SK-N-SH (cell line): ENCODE measurements at regions not wholly inside any gene's neighbourhood (a gene's known extent, or its start where the extent isn't known, plus 50 kb on each side); places are given as distances from the start of the nearest gene placed in this dataset.

ENCODE experiments used
- CTCF ChIA-PET: fragments of 300-600, 350-600 bp; formaldehyde crosslinking; extraction: SDS; loops from one replicate; lab custom pipeline; 2021; lab: Yijun Ruan, JAX
- POLR2A ChIA-PET: fragments of 350-600 bp; sonication (Branson Sonifier 250); formaldehyde crosslinking; extraction: SDS; loops from one replicate; lab custom pipeline; 2020; ENCODE audit warnings: antibody characterized with exemption, inconsistent platforms; lab: Yijun Ruan, JAX
- DNase-seq: peaks from one replicate; pipeline ENCODE4 v3.0.0; 2012
- H2AFZ ChIP-seq: fragments of 200-600 bp; sonication (generic); 2 replicates; pipeline ENCODE4 v1.8.1; 2016; ENCODE audit warnings: antibody characterized with exemption, mild to moderate bottlenecking, low read depth
- H3F3A ChIP-seq: fragments of 200-600 bp; sonication (generic); replicated peaks from 2 replicates; pipeline ENCODE3; 2016; ENCODE audit warnings: antibody characterized with exemption, mild to moderate bottlenecking; ENCODE audit not compliant: insufficient read depth
- H3K27ac ChIP-seq, 2 experiments: fragments of 200-500 bp in 1 of 2; fragments of 200-600 bp in 1 of 2; sonication (Bioruptor generic) in 1 of 2; sonication (generic), shearing (Covaris generic) in 1 of 2; 2 replicates each; pipeline versions ENCODE4 v1.5.1 to v1.6.1; 2014 to 2016; ENCODE audit warnings: low read depth in 2 of 2, inconsistent platforms in 1 of 2, low read length in 1 of 2, mild to moderate bottlenecking in 1 of 2, mixed read lengths in 1 of 2
- H3K27me3 ChIP-seq: fragments of 200-600 bp; sonication (generic), shearing (Covaris generic); 2 replicates; pipeline ENCODE4 v1.6.1; 2016; ENCODE audit warnings: mixed run types; ENCODE audit not compliant: insufficient read depth
- H3K36me3 ChIP-seq, 2 experiments: fragments of 200-500 bp in 1 of 2; fragments of 200-600 bp in 1 of 2; sonication (Bioruptor generic) in 1 of 2; sonication (generic) in 1 of 2; replicated peaks in 1 of 2; 2 replicates each; pipeline versions ENCODE3 to v1.5.1; 2014 to 2016; ENCODE audit warnings: low read length in 1 of 2, mild to moderate bottlenecking in 1 of 2; ENCODE audit not compliant: insufficient read depth in 2 of 2, control insufficient read depth in 1 of 2
- H3K4me1 ChIP-seq, 2 experiments: fragments of 200-500 bp in 1 of 2; fragments of 200-600 bp in 1 of 2; sonication (Bioruptor generic) in 1 of 2; sonication (generic), shearing (Covaris generic) in 1 of 2; 2 replicates each; pipeline versions ENCODE4 v1.5.1 to v1.6.1; 2014 to 2016; ENCODE audit warnings: low read depth in 1 of 2, low read length in 1 of 2, mixed run types in 1 of 2; ENCODE audit not compliant: insufficient read depth in 2 of 2, control insufficient read depth in 1 of 2
- H3K4me2 ChIP-seq: fragments of 200-600 bp; sonication (generic), shearing (Covaris generic); 2 replicates; pipeline ENCODE4 v1.6.1; 2017; ENCODE audit warnings: mixed run types
- H3K4me3 ChIP-seq, 2 experiments: fragments of 200-500 bp in 1 of 2; fragments of 200-600 bp in 1 of 2; sonication (Bioruptor generic) in 1 of 2; sonication (generic), shearing (Covaris generic) in 1 of 2; 2 replicates each; pipeline versions ENCODE4 v1.5.1 to v1.8.1; 2014 to 2016; ENCODE audit warnings: low read depth in 2 of 2, inconsistent platforms in 1 of 2, low read length in 1 of 2, mild to moderate bottlenecking in 1 of 2, mixed read lengths in 1 of 2, moderate library complexity in 1 of 2
- H3K79me2 ChIP-seq: fragments of 200-600 bp; sonication (generic); 2 replicates; pipeline ENCODE4 v1.8.1; 2017; ENCODE audit warnings: mild to moderate bottlenecking; ENCODE audit not compliant: insufficient read depth
- H3K9ac ChIP-seq: fragments of 200-600 bp; sonication (generic); 2 replicates; pipeline ENCODE4 v1.6.1; 2017; ENCODE audit warnings: mixed run types
- H3K9me2 ChIP-seq: fragments of 200-600 bp; sonication (generic); 2 replicates; pipeline ENCODE4 v1.6.1; 2017; ENCODE audit warnings: mixed run types
- H3K9me3 ChIP-seq: fragments of 200-600 bp; sonication (generic); 2 replicates; pipeline ENCODE4 v1.6.1; 2017; ENCODE audit warnings: mixed run types, mild to moderate bottlenecking, moderate library complexity
- H4K20me1 ChIP-seq: fragments of 200-600 bp; sonication (generic); 2 replicates; pipeline ENCODE4 v1.6.1; 2017; ENCODE audit warnings: mild to moderate bottlenecking, mixed run types; ENCODE audit not compliant: insufficient read depth
- ELF1 ChIP-seq: IDR thresholded peaks from 2 replicates; pipeline ENCODE4 v1.4.0; 2012
- EZH2phosphoT487 ChIP-seq: fragments of 200-600 bp; sonication (generic); IDR thresholded peaks from 2 replicates; pipeline ENCODE4 v1.6.1; 2017; ENCODE audit warnings: low read depth, mixed run types, mild to moderate bottlenecking, antibody characterized with exemption, moderate library complexity, borderline replicate concordance
- FOSL2 ChIP-seq: IDR thresholded peaks from 2 replicates; pipeline ENCODE4 v1.4.0; 2012; ENCODE audit warnings: low read depth, mild to moderate bottlenecking, moderate library complexity, borderline replicate concordance
- FOXM1 ChIP-seq: IDR thresholded peaks from 2 replicates; pipeline ENCODE4 v1.4.0; 2012; ENCODE audit warnings: low read depth, mild to moderate bottlenecking
- MEF2A ChIP-seq: IDR thresholded peaks from 2 replicates; pipeline ENCODE4 v1.4.0; 2012; ENCODE audit warnings: low read depth, borderline replicate concordance
- MXI1 ChIP-seq: IDR thresholded peaks from 2 replicates; pipeline ENCODE4 v1.6.1; 2012; ENCODE audit warnings: mild to moderate bottlenecking, low read depth, low read length, improper control_type of control experiment
- NFIC ChIP-seq: IDR thresholded peaks from 2 replicates; pipeline ENCODE4 v1.4.0; 2012; ENCODE audit warnings: borderline replicate concordance
- NRF1 ChIP-seq: IDR thresholded peaks from 2 replicates; pipeline ENCODE4 v1.6.1; 2012; ENCODE audit warnings: low read depth, mild to moderate bottlenecking, low read length
- POLR2AphosphoS5 ChIP-seq: IDR thresholded peaks from 2 replicates; pipeline ENCODE4 v1.6.1; 2012; ENCODE audit warnings: low read depth, low read length
- RAD21 ChIP-seq: IDR thresholded peaks from 2 replicates; pipeline ENCODE4 v1.6.1; 2012; ENCODE audit warnings: mild to moderate bottlenecking, low read length
- RCOR1 ChIP-seq: fragments of 150-350 bp; IDR thresholded peaks from 2 replicates; pipeline ENCODE4 v1.6.1; 2017; ENCODE audit warnings: antibody characterized with exemption, low read length
- RFX5 ChIP-seq: IDR thresholded peaks from 2 replicates; pipeline ENCODE4 v1.6.1; 2012; ENCODE audit warnings: mild to moderate bottlenecking, improper control_type of control experiment, low read length
- RXRA ChIP-seq: IDR thresholded peaks from 2 replicates; pipeline ENCODE4 v1.4.0; 2012; ENCODE audit warnings: low read depth, mild to moderate bottlenecking, borderline replicate concordance
- SMC3 ChIP-seq: IDR thresholded peaks from 2 replicates; pipeline ENCODE4 v1.6.1; 2012; ENCODE audit warnings: low read depth, low read length, improper control_type of control experiment
- TAF1 ChIP-seq: IDR thresholded peaks from 2 replicates; pipeline ENCODE4 v1.6.1; 2012; ENCODE audit warnings: low read depth, mild to moderate bottlenecking, low read length, moderate library complexity, borderline replicate concordance
- TCF12 ChIP-seq: IDR thresholded peaks from 2 replicates; pipeline ENCODE4 v1.4.0; 2012
- TEAD4 ChIP-seq: IDR thresholded peaks from 2 replicates; pipeline ENCODE4 v1.4.0; 2012; ENCODE audit warnings: mild to moderate bottlenecking, borderline replicate concordance; ENCODE audit not compliant: insufficient read depth
- YY1 ChIP-seq: IDR thresholded peaks from 2 replicates; pipeline ENCODE4 v1.4.0; 2012; ENCODE audit warnings: low read depth, mild to moderate bottlenecking
- WGBS: methylation state at CpG from one replicate; pipeline ENCODE4 v1.1.6; 2017; ENCODE audit warnings: low lambda C conversion rate; 5-methylcytosine and 5-hydroxymethylcytosine counted together
- TF ChIP-seq, protein P1 (sequence below): IDR thresholded peaks from 2 replicates; pipeline ENCODE4 v1.6.1; 2012; ENCODE audit warnings: mild to moderate bottlenecking, low read depth, low read length, moderate library complexity
- TF ChIP-seq, protein P2 (sequence below): fragments of 150-350 bp; IDR thresholded peaks from 2 replicates; pipeline ENCODE4 v1.6.1; 2017; ENCODE audit warnings: antibody characterized with exemption, low read length, low read depth, borderline replicate concordance
- TF ChIP-seq, protein P3 (sequence below): IDR thresholded peaks from 2 replicates; pipeline ENCODE4 v1.4.0; 2012; ENCODE audit warnings: low read depth

DNA sequence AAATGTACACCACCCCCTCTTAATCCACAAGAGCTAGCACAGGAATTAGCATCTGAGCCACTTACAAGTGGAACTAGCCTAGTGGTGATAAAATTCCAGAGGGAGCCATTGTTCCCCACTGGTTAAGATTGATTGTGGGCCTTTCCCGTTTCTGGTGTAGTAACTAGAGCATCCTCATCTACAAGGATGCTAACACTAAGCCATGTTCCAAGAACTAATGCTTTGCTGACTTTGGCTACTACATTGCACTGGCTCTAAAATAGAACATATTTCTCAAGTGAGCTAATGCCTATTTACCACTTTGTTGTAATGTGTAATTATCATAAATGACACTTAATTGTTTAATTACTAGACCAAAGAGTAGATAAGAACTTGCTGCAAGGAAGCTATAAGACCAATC, 143.7 kb downstream of the FZD1 start:
- Histone ChIP-seq H2AFZ (no peak overlapping the region), H3K9me3 (no peaks in the 10 kb centered on the region), H4K20me1 (no peaks in the 10 kb centered on the region), H3K36me3 (no peaks in the 10 kb centered on the region), H3K4me1 (no peaks in the 10 kb centered on the region), H3K4me3 (no peak overlapping the region), H3K9ac (no peak overlapping the region), H3K9me2 (no peaks in the 10 kb centered on the region), H3K27me3 (peaks cover 8% of the 10 kb centered on the region; the same call in 1 of the 2 replicates), H3K4me2 (no peak overlapping the region), H3K79me2 (no peaks in the 10 kb centered on the region), H3F3A (no peaks in the 10 kb centered on the region), H3K27ac (no peak overlapping the region)
- ChIA-PET POLR2A (no interaction called here), CTCF (interaction anchor here (1.2 to 1.6 kb wide), 2 partner anchors 9 to 324 kb away, joined by 3 to 4 read pairs; no protein-coding TSS in a partner anchor)
- no peak for DNase-seq
- TF ChIP-seq, protein P1, sequence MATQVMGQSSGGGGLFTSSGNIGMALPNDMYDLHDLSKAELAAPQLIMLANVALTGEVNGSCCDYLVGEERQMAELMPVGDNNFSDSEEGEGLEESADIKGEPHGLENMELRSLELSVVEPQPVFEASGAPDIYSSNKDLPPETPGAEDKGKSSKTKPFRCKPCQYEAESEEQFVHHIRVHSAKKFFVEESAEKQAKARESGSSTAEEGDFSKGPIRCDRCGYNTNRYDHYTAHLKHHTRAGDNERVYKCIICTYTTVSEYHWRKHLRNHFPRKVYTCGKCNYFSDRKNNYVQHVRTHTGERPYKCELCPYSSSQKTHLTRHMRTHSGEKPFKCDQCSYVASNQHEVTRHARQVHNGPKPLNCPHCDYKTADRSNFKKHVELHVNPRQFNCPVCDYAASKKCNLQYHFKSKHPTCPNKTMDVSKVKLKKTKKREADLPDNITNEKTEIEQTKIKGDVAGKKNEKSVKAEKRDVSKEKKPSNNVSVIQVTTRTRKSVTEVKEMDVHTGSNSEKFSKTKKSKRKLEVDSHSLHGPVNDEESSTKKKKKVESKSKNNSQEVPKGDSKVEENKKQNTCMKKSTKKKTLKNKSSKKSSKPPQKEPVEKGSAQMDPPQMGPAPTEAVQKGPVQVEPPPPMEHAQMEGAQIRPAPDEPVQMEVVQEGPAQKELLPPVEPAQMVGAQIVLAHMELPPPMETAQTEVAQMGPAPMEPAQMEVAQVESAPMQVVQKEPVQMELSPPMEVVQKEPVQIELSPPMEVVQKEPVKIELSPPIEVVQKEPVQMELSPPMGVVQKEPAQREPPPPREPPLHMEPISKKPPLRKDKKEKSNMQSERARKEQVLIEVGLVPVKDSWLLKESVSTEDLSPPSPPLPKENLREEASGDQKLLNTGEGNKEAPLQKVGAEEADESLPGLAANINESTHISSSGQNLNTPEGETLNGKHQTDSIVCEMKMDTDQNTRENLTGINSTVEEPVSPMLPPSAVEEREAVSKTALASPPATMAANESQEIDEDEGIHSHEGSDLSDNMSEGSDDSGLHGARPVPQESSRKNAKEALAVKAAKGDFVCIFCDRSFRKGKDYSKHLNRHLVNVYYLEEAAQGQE = no peak
- WGBS = 7% methylated on average over 1 of the region's 1 CpG

DNA sequence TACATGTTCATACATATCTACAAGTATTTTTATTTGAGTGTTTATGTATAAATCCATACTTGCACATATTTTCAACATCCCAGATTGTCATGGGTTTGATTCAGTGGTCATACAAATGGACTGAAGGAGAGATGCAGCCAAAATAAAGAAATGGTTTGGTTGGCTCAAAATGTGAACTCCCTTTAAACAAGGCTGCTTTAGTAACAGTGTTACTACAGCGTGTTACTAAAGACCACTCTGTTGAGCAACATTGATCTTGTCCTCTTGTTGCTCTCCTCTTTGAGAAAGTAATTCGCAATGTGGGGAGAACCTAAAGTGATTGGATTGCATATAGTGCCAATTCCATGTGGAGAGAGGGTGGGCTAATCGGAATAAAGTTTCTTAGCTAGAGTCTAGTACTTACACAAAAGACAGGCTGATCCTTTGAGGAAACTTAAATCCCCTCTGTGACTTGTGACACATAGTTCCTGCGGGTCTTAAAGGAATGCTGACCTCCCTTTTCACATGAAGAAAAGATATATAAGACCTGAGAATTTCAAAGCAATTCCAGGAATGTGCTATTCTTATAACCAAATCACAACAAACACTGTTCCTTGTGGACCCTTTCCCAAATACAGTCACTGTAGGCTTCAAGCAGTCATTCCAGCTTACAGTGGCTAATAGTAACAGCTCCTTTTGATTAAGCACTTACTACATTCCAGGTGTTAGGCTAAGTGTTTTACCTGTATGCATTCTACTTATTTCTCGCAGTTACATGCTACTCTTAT, 144.3 kb downstream of the FZD1 start:
- no peak overlapping the region for H3K4me2 ChIP-seq
- 33% methylated on average over 5 of the region's 5 CpGs for WGBS
- no peaks in the 10 kb centered on the region for H3F3A ChIP-seq
- H3K27ac ChIP-seq = no peak overlapping the region
- no peak for DNase-seq
- H3K4me3 ChIP-seq = no peak overlapping the region
- H3K27me3 ChIP-seq = peaks cover 9% of the 10 kb centered on the region; the same call in 1 of the 2 replicates
- H3K4me1 ChIP-seq = no peaks in the 10 kb centered on the region
- no peak overlapping the region for H2AFZ ChIP-seq
- H3K9me3 ChIP-seq = no peaks in the 10 kb centered on the region
- no peaks in the 10 kb centered on the region for H3K36me3 ChIP-seq
- ChIA-PET POLR2A (interaction anchor here (1.0 kb wide), 1 partner anchor 10 kb away, joined by 3 read pairs; no protein-coding TSS in a partner anchor), CTCF (interaction anchor here (1.0 kb wide), 1 partner anchor 374 kb away, joined by 3 read pairs; no protein-coding TSS in a partner anchor)
- no peak for TF ChIP-seq MEF2A
- TF ChIP-seq FOXM1 = no peak
- no peak for TF ChIP-seq POLR2AphosphoS5
- TF ChIP-seq FOSL2 = no peak
- TF ChIP-seq NFIC = no peak
- no peak for TF ChIP-seq RFX5
- TF ChIP-seq, protein P2, sequence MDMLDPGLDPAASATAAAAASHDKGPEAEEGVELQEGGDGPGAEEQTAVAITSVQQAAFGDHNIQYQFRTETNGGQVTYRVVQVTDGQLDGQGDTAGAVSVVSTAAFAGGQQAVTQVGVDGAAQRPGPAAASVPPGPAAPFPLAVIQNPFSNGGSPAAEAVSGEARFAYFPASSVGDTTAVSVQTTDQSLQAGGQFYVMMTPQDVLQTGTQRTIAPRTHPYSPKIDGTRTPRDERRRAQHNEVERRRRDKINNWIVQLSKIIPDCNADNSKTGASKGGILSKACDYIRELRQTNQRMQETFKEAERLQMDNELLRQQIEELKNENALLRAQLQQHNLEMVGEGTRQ = no peak
- TF ChIP-seq TCF12 = no peak
- TF ChIP-seq, protein P3, sequence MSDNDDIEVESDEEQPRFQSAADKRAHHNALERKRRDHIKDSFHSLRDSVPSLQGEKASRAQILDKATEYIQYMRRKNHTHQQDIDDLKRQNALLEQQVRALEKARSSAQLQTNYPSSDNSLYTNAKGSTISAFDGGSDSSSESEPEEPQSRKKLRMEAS = no peak
- no peak for TF ChIP-seq RAD21
- no peak for TF ChIP-seq RCOR1
- no peak for TF ChIP-seq TAF1
- no peak for TF ChIP-seq SMC3
- TF ChIP-seq TEAD4 = no peak
- TF ChIP-seq NRF1 = no peak
- TF ChIP-seq MXI1 = no peak
- TF ChIP-seq ELF1 = no peak
- no peak for TF ChIP-seq RXRA
- TF ChIP-seq EZH2phosphoT487 = no peak
- no peak for TF ChIP-seq YY1
- H3K9ac ChIP-seq = no peak overlapping the region
- no peaks in the 10 kb centered on the region for H3K9me2 ChIP-seq
- no peaks in the 10 kb centered on the region for H4K20me1 ChIP-seq
- no peaks in the 10 kb centered on the region for H3K79me2 ChIP-seq
